GM12872 (cell line): ENCODE measurements at regions not wholly inside any gene's neighbourhood (a gene's known extent, or its start where the extent isn't known, plus 50 kb on each side); places are given as distances from the start of the nearest gene placed in this dataset.

ENCODE experiments used
- CTCF ChIP-seq: IDR thresholded peaks from 3 replicates; pipeline ENCODE4 v1.5.1; 2011; ENCODE audit warnings: low read depth, mild to moderate bottlenecking, low read length, moderate library complexity; ENCODE audit not compliant: insufficient read depth

- TF ChIP-seq CTCF = no peak
Measured at GRCh38 chr17:13355054-13355453, 246.7 kb downstream of the HS3ST3A1 start.

- TF ChIP-seq CTCF = no peak
Measured at GRCh38 chr17:13353590-13353989, 248.1 kb downstream of the HS3ST3A1 start.

GRCh38 chr17:13352747-13353415, 248.8 kb downstream of the HS3ST3A1 start:
- no peak for TF ChIP-seq CTCF

- no peak for TF ChIP-seq CTCF
Measured at GRCh38 chr17:13351046-13351445, 250.7 kb downstream of the HS3ST3A1 start.

GRCh38 chr17:13350466-13350865, 251.3 kb downstream of the HS3ST3A1 start:
- no peak for TF ChIP-seq CTCF

- no peak for TF ChIP-seq CTCF
Measured at GRCh38 chr17:13346996-13347762, 254.6 kb downstream of the HS3ST3A1 start.

GRCh38 chr17:13346592-13346991, 255.1 kb downstream of the HS3ST3A1 start:
- TF ChIP-seq CTCF = no peak
